ENCODE measurements at regions not wholly inside any gene's neighbourhood (a gene's known extent, or its start where the extent isn't known, plus 50 kb on each side); places are given as distances from the start of the nearest gene placed in this dataset.
"Not testable (repeated sequence)": the region's sequence is repeated elsewhere in the genome, so short reads cannot be mapped to it uniquely, and the experiment has no call there.

DNA sequence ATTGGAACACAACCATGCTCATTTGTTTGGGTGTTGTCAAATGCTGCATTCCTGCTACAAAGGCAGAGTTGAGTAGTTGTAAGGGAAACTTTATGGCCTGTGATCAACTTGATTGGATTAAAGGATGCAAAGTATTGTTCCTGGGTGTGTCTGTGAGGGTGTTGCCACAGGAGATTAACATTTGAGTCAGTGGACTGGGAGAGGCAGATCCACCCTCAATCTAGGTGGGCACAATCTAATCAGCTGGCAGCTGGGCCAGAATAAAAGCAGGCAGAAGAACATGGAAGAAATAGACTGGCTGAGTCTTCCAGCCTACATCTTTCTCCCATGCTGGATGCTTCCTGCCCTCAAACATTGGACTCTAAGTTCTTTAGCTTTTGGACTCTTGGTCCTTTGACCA, 145.6 kb upstream of the LMCD1 start:
- not testable (repeated sequence) for DNase-seq (ENCODE audit: low read depth)

DNA sequence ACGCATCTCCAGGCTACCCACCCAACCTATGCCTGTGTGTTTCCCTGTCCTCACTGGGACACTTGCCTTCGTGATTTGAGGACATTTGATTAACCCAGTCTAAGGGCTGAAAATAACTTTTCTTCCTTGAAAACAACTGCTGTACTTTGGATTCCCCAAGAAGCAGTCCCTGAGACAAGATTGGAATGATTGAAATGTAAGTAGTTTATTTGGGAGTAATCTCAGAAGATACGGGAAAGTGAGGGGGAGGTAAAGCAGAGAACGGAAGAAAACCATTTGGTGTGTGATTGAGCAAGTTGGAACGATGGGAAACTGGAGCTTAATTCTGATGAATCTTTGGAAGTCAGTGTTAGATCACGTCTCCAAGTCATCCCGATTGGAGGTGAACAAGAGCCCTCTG, 143.8 kb upstream of the LMCD1 start:
- no peak for DNase-seq (ENCODE audit: low read depth)

DNA sequence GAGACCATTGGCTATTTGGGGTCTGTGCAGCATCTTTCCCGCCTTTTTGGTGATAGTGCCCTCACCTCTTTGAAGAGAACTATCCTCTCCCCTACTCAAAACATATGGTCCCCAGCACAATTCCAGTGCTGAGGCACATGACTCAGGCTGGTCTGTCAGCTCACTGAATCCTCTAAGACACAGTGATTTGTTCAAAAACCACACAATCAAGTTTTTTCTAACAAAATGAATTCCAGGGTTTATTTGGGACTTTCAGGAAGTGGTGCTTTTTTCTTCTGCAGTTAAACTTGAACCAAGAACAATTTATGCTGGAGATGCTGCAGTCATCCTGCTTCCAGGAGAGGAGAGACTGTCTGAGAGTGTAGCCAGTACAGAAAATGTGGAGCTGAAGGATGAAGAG, 142.5 kb upstream of the LMCD1 start:
- DNase-seq (ENCODE audit: low read depth): no peak

DNA sequence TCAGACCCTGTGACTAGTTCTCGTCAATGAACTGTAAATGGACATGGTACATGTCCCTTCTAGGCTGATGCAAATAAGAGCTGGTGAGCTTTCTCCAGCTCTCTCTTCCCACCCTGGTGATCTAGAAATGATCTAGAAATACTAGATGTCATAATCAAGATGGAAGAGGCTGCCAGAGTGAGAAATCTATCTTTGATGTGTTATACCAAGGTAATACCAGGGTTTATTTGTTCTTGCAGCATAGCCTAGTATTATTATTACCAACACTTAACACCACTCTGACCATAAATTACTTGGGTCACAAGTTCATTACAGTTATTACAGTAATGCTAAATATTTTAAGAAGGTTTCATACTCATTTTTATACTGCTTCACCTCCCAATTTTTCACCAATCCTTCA, 138.4 kb upstream of the LMCD1 start:
- no peak for DNase-seq (ENCODE audit: low read depth)

DNA sequence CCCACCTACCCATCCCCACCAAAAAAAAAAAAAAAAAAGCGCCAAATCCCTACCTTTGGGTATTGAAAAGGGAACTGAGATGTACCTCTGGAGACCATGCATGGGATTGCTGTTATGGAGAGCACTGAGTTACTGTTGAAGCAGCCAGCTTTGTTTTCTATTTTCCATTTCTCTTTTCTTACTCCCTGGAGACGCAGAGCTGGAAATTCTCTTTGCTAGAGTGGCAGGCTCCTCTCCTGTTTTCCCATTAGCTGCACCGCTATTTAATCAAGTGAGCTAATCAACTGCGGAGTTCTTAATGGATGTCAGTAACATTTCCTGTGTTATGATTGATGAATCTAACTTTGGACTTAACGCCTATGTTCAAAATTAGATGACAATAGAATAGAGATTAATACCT, 136.1 kb upstream of the LMCD1 start:
- no peak for DNase-seq (ENCODE audit: low read depth)

DNA sequence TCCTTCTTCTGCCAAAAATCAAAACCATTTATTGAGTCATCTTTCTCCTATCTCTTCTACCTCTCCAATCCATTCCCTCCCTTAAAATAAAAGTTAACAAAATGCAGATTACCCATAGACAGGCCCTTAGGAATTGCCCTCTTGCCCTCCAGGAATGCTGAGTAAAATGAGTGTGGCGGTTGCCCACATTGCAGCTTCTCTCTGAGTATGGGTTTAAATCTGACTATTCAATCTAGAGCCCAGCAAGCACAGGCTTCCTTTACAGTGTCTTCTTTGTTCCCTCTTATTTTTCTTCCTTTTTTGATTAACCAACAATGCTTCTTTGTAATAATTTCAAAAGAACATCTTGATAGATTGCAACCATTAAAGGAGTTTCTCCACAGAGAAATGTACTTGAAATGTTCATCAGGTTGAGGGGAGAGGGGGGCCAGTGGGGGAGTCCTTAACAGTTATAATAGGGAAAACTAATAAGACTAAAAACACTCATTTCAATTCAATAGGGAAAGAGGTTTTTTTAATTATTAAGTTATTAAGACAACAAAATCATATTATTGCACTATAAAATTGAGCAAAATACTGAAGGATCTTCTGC, 135.3 kb upstream of the LMCD1 start:
- no peak for DNase-seq (ENCODE audit: low read depth)

DNA sequence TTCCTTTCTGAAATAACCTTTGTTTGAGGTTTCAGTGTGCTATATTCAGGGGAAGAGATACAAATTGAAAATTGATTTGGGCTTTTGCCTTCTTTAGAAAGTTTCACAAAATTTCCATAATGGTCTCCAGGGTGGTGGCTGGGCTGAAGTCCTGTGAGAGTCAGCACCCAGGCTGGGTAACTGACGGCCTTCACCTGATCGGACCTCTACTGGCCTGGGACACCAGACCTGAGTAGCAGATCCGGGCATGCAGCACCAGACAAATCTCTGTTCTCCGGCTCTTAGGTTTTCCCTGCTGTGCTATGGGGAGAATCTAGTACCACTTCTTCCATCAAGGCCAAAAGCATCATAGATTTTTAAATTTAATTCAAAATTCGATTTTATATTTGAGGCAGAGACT, 133.0 kb upstream of the LMCD1 start:
- DNase-seq (ENCODE audit: low read depth): no peak

DNA sequence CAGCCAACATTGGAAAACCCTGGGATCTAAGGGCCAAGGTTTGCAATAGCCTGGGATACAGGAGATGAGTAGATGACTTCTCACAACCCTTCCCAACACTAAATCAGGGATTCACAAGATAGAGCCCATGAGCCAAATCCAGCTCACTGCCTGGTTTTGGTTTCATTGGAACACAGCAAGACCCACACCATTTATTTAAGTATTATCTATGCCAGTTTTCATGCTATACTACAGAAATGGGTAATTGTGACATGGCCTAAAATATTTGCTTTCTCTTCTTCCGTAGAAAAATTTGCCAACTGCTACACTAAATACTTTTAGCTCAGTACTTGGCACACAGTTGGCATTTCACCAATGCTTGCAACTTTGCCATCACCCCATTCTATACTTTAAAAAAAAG, 132.0 kb upstream of the LMCD1 start:
- no peak for DNase-seq (ENCODE audit: low read depth)

DNA sequence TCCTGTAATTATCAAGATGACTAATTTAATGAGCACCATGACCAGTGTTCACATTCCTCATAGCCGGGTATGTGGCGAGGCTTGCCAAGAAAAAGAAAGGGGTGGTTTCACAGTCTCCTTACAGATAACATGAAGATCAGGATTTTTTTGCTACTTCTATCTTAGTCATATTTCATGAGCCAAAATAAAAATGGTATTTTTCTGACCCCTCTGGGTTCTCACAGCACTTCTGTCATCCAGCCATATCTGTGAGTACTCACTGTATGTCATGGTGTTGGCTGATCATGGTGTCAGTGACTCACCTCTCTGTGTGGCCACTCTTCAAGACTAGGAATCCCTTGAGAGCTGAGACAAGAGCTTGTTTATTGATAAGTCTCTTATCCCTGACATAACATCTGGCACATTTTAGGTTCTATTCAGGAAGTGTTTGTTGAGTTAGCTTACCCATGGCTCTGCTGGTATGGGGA, 130.5 kb upstream of the LMCD1 start:
- DNase-seq (ENCODE audit: low read depth): no peak

DNA sequence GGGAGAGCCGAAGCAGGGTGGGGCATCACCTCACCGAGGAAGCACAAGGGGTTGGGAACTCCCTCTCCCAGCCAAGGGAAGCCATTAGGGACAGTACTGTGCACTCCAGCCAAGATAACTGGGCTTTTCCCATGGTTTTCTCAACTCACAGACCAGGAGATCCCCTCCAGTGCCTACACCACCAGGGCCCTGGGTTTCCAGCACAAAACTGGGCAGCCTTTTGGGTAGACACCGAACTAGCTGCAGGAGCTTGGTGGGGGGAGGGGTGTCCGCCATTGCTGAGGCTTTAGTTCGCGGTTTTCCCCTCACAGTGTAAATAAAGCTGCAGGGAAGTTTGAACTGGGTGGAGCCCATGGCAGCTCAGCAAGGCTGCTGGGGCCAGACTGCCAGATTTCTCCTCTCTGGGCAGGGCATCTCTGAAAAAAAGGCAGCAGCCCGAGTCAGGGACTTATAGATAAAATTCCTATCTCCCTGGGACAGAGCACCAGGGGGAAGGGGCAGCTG, 129.6 kb upstream of the LMCD1 start:
- no peak for DNase-seq (ENCODE audit: low read depth)

DNA sequence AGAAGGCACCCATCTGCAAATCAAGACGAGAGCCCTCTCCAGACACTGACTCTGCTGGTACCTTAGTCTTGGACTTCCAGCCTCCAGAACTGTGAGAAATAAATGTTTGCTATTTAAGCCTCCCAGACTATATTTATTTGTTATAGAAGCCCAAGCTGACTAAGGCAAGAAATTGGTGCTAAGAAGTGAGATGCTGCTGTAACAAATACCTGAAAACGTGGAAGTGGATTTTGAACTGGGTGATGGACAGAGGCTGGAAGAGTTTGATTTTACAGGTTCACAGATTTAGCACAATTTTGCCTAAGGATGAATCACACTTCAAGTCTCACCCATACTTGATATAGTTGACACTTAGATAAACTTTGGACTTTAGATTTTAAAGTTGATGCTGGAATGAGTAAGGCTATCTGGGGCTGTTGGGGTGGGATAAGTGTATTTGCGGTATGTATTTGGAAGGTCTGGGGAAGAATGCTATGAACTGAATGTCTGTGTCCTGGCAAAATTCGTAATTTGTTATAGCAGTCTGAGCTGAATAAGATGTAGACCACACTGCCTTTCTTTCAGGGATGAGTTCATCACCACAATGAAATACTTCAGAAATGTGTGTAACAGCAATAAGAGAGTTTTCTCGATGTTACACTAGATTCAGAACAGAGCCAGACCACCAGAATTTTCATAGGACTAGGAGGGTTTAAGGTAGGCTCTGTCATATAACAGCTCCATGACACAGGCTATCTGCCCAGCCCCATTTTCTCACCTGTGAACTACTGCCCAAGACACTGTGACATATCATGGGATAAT, 120.5 kb upstream of the LMCD1 start:
- DNase-seq (ENCODE audit: low read depth): no peak

DNA sequence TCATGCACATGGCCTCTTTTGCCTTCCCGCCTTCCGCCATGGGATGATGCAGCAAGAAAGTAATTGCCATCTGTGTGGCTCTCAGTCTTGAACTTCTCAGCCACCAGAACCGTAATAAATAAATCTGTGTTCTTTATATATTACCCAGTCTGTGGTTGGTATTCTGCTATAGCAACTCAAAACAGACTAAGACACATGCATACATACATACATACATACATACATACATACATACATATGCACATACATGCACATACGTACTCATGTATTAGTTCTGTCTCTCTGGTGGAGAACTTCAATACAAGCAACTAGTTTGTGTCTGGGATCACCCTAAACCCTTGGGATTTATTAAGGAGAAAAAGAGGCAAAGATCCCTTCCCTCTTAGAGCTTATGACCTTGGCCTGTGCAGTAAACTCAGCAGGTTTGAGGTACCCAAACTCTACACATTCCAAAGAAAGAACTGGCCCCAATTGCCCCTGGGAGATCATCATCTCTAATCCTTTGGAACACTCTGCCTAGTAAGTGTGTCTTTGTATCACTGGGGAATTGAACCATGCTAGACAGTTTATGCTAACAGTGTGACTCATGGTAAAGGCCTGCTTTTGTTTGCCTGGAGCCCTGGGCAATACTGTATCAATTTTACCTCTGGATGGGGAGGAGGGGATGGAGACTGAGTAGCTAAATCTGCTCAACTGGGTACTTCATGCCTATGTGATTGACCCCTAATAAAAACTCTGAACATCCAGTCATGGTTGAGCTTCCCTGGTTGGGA, 115.6 kb upstream of the LMCD1 start:
- DNase-seq (ENCODE audit: low read depth): no peak

DNA sequence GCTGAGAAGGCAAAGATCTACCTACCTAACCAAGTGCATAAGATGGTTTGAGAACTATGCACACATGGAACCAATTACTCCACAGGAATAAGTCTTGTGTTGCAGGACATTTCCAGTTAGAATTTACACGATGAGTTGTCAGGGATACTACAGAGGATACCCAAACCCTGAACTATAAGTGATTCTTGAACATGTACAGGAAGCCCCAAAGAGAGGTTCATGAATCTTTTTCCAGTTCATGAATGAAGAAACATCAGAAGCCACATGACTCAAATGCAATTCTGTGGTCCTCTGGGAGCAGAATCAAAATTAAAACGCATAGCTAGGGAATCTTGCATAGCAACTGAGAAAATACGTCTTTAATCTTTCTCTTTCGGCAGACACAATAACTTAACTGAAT, 114.1 kb upstream of the LMCD1 start:
- DNase-seq (ENCODE audit: low read depth): no peak

DNA sequence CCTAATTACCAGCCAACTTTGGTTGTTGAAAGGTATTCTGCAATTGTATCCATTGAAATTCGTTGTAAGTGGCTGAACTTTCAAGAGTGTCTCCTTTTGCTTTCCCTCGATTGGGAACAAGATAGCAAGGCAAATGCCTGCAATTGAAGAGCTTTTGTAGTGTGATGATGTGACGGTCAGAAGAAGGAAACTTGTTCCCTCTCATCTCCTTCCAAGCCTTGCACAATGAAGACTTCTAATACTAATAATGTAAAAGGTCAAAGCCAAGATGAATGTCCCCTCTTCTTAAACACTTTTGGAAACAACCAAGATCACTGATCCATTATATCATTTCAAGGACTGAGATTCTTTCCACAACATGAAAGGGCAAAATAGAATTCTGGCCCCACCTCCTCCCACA, 101.9 kb upstream of the LMCD1 start:
- DNase-seq (ENCODE audit: low read depth): no peak

DNA sequence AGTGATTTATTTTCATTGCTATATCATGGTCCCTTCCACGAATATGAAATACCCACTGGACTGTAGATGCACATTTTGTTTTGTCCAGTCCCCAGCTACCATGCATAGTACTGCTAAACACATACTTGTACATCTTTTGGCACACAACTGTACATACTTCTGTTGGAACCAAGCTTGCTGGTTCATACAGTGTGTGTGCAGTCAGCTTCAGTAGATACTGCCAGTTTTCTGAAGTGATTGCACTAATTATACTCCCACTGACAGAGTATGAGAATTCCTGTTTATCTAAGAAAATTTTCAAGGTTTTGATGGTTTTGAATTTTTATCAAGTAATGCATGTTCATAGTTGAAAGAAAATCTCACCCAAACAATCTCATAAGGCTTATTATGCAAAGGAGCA, 100.7 kb upstream of the LMCD1 start:
- DNase-seq (ENCODE audit: low read depth): no peak

DNA sequence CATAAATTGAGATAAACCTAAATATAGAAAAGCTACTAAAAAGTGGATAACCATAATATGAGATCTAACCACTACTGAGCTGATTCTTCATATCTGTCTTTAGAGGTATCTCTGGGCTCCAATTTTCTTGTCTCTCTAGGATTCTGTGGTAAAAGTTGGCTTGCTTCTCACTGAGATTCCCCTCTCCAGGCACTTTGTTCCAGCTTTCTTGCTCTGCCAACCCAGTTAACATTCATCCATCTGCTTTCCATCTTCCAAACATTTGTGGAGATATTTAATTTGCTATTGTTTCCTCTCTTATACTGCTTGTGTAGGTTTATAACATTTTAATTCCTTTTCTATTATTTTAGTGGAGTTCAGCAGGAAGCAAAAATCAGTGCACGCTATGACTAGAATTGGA, 97.6 kb upstream of the LMCD1 start:
- DNase-seq (ENCODE audit: low read depth): no peak

DNA sequence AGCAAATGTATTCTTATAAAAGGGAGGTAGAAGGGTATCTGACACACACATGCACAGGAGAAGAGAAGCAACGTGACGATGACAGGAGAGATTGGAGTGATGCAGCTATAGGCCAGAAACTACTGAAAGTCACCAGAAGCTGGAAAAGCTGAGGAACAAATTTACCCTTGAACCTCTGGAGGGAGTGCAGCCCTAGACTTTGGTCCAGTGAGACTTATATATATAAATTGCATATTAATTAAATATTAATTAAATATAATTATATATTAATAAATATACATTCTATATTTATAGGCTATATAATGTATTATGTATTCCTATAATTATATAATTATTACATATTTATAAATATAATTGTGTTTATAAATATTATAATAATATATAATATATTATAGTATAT, 96.5 kb upstream of the LMCD1 start:
- no peak for DNase-seq (ENCODE audit: low read depth)

DNA sequence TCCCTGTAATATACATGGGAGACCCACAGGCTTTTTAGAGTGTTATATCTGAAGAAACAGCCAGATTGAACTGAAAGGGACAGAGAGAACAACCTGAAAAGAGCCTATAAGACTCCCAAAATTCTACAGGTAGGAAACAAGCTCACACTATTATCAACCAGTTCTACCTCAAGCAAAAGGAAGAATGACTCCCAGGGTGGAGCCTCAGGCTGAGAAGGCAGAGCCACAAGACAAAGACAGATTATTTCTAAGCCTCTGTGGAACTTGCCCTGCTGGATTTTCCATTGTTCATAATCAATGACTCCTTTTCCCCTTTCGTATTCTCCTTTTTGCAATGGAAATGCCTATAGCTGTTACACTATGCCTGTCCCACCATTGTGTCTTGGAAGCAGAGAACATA, 95.1 kb upstream of the LMCD1 start:
- no peak for DNase-seq (ENCODE audit: low read depth)

DNA sequence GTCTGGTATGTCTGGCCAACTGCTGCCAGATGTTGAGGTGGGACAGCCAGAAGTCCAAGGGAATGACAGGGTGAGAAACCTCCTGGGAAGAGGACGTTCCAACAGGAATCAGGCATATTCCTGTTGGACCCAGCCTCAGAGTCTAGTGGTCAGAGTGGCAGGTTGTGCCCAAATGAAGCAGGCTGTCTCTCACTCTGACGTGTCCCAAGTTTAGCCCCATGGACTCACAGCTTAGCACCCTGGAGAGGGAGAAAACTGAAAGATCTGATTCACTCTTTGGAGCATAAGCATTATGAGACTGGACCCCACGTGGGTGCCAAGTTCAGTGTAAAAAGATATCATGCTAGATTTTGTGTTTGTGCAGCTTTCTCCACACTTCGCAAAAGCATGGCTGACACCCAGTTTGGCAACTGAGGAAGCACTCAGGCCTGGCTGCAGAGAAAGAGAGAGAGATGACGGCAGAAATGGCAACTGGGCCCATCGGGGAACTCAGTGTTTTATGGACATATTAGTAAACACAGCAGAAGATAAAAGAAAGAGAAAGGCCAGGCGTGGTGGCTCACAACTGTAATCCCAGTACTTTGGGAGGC, 88.2 kb upstream of the LMCD1 start:
- no peak for DNase-seq (ENCODE audit: low read depth)

DNA sequence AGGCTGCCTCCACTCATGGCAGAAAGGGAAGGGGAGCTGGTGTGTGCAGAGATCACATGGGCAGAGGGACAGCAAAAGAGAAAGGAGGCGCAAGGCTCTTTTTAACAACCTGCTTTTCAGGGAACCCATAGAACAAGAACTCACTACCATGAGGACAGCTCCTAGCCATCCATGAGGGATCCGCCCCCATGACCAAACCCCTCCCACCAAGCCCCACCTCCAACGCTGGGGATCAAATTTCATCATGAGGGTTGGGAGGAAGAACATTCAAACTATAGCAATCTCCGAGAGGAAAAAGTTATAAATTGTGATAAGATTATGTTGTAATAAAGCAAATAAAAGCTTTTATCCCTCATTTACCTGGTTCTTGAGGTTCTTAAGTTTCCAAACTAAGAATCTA, 84.7 kb upstream of the LMCD1 start:
- DNase-seq (ENCODE audit: low read depth): no peak

DNA sequence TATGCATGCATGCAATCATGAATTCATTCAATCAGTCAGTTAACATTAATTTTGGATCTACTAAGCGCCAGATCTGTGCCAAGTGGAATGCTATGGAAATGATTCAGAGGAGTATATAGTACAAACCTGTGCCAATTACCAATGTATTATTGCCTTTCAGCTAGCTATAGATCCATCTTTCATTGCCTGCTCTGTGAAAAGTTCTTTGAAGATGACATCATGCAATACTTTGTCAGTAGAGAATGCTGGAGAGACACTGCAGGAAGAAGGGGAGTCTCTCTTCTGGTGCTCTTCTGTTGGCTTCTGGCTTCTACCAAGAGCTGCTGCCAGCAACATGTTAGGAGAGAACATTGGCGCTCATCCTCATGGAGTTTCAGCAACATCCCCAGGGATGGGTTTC, 81.0 kb upstream of the LMCD1 start:
- DNase-seq (ENCODE audit: low read depth): no peak

DNA sequence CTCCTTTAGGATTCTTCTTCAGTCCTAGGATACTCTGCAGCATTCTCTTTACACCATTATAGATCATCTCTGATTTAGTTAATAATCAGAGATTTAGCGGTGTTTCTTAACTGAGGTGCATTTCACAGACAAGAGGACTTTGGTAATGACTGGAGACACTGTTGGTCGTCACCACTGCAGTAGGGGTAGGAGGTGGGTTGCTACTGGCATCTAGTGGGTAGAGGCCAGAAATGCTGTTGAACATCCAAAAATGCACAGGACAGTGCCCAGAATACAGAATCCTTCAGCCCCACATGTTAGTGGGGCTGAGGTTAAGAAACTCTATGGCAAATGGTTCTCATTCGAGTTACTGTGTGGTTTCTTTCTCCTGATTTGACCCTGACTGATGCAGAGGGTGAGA, 80.4 kb upstream of the LMCD1 start:
- DNase-seq (ENCODE audit: low read depth): no peak

DNA sequence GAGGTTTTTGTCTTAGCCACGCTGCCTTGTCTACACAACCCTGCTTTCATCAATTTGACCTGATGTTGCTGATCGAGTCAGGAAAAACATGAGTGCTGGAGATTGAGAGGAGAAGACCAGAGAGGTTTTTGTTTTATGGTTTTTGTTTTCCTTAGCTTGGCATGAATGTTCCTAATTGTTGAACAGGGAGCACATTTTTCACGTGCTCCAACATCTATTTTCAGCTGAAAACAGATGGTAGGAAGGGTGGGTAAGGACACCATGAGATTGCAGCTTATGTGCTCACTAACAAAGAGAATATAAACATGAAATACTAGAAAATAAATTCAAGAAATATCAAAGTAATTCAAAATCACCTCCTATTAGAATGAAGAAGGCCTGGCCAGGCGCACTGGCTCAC, 79.9 kb upstream of the LMCD1 start:
- DNase-seq (ENCODE audit: low read depth): no peak

All from stimulated activated CD8-positive, alpha-beta memory T cell treated with anti-CD3 and anti-CD28 coated beads, Interleukin-12 subunit alpha, Interleukin-12 subunit beta, amount 100 ng/mL, for 1 hour (primary cell).